Right lobe of liver (tissue), 4 donors: ENCODE measurements at regions not wholly inside any gene's neighbourhood (a gene's known extent, or its start where the extent isn't known, plus 50 kb on each side); places are given as distances from the start of the nearest gene placed in this dataset.

Experiments
- POLR2A ChIP-seq: fragments of 450-650 bp; IDR thresholded peaks from one replicate; pipeline ENCODE4 v1.6.1; 2017; ENCODE audit warnings: antibody characterized with exemption, mild to moderate bottlenecking
- TF ChIP-seq, protein P1 (sequence below), 4 donors: fragments of 200-600 bp in 3 of 4; fragments of 450-650 bp in 1 of 4; IDR thresholded peaks; one replicate each; pipeline versions ENCODE4 v1.5.1 to v1.8.0; 2016 to 2022; ENCODE audit warnings: antibody characterized with exemption in 4 of 4, mild to moderate bottlenecking in 2 of 4
- donor health status: DM: no; HTN: no; CAD: no.
- donor health status: DM: no; HTN: no; CAD: no.
- donor health status: DM: no; HTN: yes; CAD: no.

DNA sequence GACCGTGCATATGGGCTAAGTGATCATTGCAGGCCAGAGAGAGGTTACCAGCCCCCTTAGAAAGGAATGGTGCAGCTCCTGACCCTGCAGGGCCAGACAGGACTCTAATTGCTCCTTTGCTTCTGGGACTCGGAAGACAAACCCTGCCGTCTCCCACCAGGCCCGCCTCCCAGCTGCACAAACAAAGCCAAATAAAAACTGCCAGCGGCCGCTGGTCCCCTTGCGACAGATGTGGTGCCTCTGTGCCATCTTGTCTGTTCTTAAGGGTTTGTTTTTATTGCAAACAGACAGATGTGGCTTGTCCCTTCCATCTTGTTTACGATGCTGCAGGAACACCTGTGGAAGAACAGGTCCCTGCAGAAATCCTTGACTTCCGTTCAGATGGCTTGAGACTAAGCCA, 434.4 kb upstream of the TSHZ3 start:
- TF ChIP-seq, protein P1, sequence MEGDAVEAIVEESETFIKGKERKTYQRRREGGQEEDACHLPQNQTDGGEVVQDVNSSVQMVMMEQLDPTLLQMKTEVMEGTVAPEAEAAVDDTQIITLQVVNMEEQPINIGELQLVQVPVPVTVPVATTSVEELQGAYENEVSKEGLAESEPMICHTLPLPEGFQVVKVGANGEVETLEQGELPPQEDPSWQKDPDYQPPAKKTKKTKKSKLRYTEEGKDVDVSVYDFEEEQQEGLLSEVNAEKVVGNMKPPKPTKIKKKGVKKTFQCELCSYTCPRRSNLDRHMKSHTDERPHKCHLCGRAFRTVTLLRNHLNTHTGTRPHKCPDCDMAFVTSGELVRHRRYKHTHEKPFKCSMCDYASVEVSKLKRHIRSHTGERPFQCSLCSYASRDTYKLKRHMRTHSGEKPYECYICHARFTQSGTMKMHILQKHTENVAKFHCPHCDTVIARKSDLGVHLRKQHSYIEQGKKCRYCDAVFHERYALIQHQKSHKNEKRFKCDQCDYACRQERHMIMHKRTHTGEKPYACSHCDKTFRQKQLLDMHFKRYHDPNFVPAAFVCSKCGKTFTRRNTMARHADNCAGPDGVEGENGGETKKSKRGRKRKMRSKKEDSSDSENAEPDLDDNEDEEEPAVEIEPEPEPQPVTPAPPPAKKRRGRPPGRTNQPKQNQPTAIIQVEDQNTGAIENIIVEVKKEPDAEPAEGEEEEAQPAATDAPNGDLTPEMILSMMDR (IDR thresholded peaks at IDR 0.05) = no peak
- no peak for TF ChIP-seq POLR2A
